Psoas muscle (tissue), 7 donors: ENCODE measurements at regions not wholly inside any gene's neighbourhood (a gene's known extent, or its start where the extent isn't known, plus 50 kb on each side); places are given as distances from the start of the nearest gene placed in this dataset.

Experiments
- ATAC-seq, 4 donors: fragments of 200-7000 bp; cut with Tn5 transposase; one replicate each; pipeline ENCODE4 v1.9.1; 2020; ENCODE audit warnings: moderate library complexity in 3 of 4, mild to moderate bottlenecking in 2 of 4
- DNase-seq, 2 donors: peaks; one replicate each; pipeline ENCODE4 v3.0.0-alpha.2; 2020
- H3K27ac ChIP-seq: fragments of 200-600 bp; one replicate; pipeline ENCODE4 v1.8.0; 2022
- H3K27me3 ChIP-seq, 3 donors: fragments of 200-600 bp in 1 of 3; one replicate each; pipeline versions ENCODE4 v1.6.1 to v1.8.0; 2013 to 2022; ENCODE audit warnings: low read length in 2 of 3, mild to moderate bottlenecking in 2 of 3, moderate library complexity in 1 of 3; ENCODE audit not compliant: insufficient read depth in 3 of 3
- H3K36me3 ChIP-seq, 2 donors: fragments of 200-600 bp in 1 of 2; one replicate each; pipeline versions ENCODE4 v1.6.1 to v1.8.0; 2013 to 2022; ENCODE audit warnings: low read depth in 1 of 2, mild to moderate bottlenecking in 1 of 2, moderate library complexity in 1 of 2; ENCODE audit not compliant: insufficient read depth in 1 of 2
- H3K4me1 ChIP-seq: fragments of 200-600 bp; one replicate; pipeline ENCODE4 v1.8.0; 2022
- H3K4me3 ChIP-seq: fragments of 200-600 bp; one replicate; pipeline ENCODE4 v1.8.0; 2022; ENCODE audit warnings: mild to moderate bottlenecking
- H3K9me3 ChIP-seq: fragments of 200-600 bp; one replicate; pipeline ENCODE4 v1.8.0; 2022
- CTCF ChIP-seq: fragments of 200-600 bp; IDR thresholded peaks from one replicate; pipeline ENCODE4 v1.8.0; 2022; ENCODE audit warnings: antibody characterized with exemption
- WGBS, 3 donors: extraction: QIAGEN DNeasy Blood & Tissue Kit; methylation state at CpG; one replicate each; pipeline versions ENCODE4 v1.1.6 to v1.1.7; 2013; 5-methylcytosine and 5-hydroxymethylcytosine counted together
- intact Hi-C, 2 donors: fragments of 100-400 bp; cut with DNase I; formaldehyde crosslinking; loops; one replicate each; pipeline versions ENCODE4 v1.11.0 to v1.14.2; 2022
- donor health status: healthy with polysubstance abuse.
- donor health status: DM: no; HTN: no; CAD: no; lungs with moderate emphysema.
- donor health status: Bipolar disorder and iron deficiency.
- donor health status: healthy.
- donor health status: DM: yes; HTN: yes; CAD: no.
- donor health status: DM: no; HTN: no; CAD: no.
- donor health status: DM: yes; HTN: yes; CAD: no.

GRCh38 chr6:145457556-145457955, 277.8 kb downstream of the EPM2A start:
- Histone ChIP-seq H3K27ac (no peak overlapping the region), H3K36me3 (no peaks in the 10 kb centered on the region), H3K27me3 (no peaks in the 10 kb centered on the region), H3K4me1 (no peaks in the 10 kb centered on the region), H3K9me3 (no peaks in the 10 kb centered on the region), H3K4me3 (no peak overlapping the region)
- intact Hi-C loops, result no loop called here
- no peak for ATAC-seq
- no peak for TF ChIP-seq CTCF
- no peak for DNase-seq

- Histone ChIP-seq H3K4me1 (no peaks in the 10 kb centered on the region), H3K9me3 (no peaks in the 10 kb centered on the region), H3K27ac (no peak overlapping the region), H3K27me3 (no peaks in the 10 kb centered on the region), H3K36me3 (no peaks in the 10 kb centered on the region), H3K4me3 (no peak overlapping the region)
- no peak for ATAC-seq
- intact Hi-C loops, result no loop called here
- TF ChIP-seq CTCF, result no peak
- DNase-seq, result no peak
Measured at GRCh38 chr6:145468534-145468933, 266.8 kb downstream of the EPM2A start.

- TF ChIP-seq CTCF, result no peak
- no peaks in the 10 kb centered on the region for H3K27me3 ChIP-seq
Measured at GRCh38 chr6:145469021-145469420, 266.3 kb downstream of the EPM2A start.

GRCh38 chr6:145475794-145476396, 259.4 kb downstream of the EPM2A start:
- intact Hi-C loops, result no loop called here

More at GRCh38 chr6:145469021-145469420, 266.3 kb downstream of the EPM2A start:
- Histone ChIP-seq H3K4me1 (no peaks in the 10 kb centered on the region), H3K27ac (no peak overlapping the region), H3K36me3 (no peaks in the 10 kb centered on the region), H3K9me3 (peaks cover 2% of the 10 kb centered on the region), H3K4me3 (no peak overlapping the region)
- no peak for DNase-seq
- intact Hi-C loops, result no loop called here
- ATAC-seq, result no peak

More at GRCh38 chr6:145475794-145476396, 259.4 kb downstream of the EPM2A start:
- no peaks in the 10 kb centered on the region for H3K36me3 ChIP-seq
- H3K27me3 ChIP-seq, result no peaks in the 10 kb centered on the region
- TF ChIP-seq CTCF, result no peak
- no peak for ATAC-seq
- no peak overlapping the region for H3K4me3 ChIP-seq
- H3K9me3 ChIP-seq, result peaks cover 38% of the 10 kb centered on the region
- WGBS, 3 donors, result 30 to 34% (median 30%) methylated on average over 1 of the region's 1 CpG
- no peak for DNase-seq
- H3K4me1 ChIP-seq, result no peaks in the 10 kb centered on the region
- no peak overlapping the region for H3K27ac ChIP-seq
